ENCODE measurements at regions not wholly inside any gene's neighbourhood (a gene's known extent, or its start where the extent isn't known, plus 50 kb on each side); places are given as distances from the start of the nearest gene placed in this dataset.
"Not testable (repeated sequence)": the region's sequence is repeated elsewhere in the genome, so short reads cannot be mapped to it uniquely, and the experiment has no call there.

DNA sequence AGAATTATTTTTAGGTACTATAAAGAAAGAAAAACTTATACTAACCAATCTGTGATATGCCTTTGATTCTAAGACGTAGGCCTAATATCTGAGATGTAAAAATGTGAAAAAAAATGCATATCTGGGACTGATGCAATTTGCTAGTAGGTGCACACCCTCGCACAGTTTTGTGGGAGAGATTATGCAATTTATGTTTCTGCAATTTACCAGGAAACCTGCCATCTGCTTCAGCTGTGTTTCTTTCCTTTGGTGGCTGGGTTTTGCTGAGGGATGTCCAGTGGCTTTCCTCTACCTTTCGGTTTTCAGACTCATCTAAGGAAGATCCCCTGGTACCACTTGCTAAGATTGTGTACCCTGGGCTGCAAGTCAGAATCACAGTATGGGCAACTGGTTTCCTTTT lies 186.9 kb downstream of the ZFP64 start:
- no peak for FAIRE-seq

DNA sequence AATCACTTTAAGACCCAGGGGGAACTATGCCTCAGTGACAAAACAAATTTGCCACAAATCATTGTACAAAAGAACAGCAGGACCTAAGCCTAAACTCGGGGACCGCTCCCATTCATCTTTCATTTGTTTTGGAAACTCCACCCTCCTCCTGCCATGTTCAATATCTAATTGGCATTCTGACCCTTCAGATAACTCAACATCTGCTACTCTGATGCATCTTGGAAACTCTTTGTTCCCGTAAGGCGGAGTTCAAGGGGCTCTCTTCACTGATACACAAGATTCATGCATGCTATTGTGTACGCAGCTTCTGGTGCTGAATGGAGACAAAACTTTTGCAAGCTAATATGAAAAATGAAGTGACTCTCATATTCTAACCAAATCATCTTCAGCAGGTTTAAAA lies 187.6 kb downstream of the ZFP64 start:
- no peak for FAIRE-seq

DNA sequence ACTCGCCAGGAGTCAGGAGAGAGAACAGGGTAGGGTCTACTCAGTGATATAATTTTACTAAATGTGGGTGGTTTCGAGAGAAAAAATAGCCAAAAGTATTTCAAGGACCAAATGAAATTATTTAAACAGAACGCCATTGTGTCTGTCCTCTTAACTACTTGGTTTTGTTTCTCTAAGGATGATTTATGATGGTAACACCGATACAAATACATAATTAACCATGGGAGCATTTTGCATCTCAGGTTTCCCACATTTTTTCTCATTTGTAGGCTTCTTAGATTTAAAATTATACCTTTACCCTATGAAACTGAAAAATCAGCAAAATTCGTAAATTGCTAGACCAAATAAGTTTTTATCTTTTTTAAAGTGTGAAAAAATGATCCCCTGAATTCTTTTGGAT lies 188.2 kb downstream of the ZFP64 start:
- FAIRE-seq = peak; percentile 6

DNA sequence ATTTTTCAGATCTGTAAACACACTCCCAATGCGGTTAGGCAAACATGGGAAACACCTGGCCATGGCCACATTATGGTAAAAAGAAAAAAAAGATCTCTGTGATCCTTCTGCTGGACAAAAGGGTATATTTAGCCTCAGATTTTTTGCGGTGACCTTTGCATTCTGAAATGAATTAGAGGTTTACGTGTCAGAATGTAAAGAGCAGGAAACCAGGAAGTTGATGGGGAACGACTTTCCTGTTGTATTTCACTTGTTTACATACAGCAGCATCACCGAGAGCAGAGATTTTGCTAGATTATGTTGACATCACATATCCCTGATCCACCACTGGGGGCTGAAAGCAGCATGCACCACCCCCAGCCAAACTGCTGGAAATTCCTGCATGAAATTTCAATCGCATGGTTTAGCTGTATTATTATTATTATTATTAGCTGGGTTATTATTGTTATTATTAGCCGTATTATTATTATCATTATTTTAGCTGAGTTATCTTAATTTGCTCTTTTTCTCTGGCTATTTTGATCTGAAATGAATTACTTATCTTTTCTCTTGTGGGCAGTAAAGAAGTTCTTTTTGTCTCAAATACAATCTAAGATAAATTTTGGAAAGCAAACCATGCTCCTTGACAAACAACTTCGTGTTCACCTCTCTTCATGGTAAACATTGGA lies 189.4 kb downstream of the ZFP64 start:
- FAIRE-seq = no peak

DNA sequence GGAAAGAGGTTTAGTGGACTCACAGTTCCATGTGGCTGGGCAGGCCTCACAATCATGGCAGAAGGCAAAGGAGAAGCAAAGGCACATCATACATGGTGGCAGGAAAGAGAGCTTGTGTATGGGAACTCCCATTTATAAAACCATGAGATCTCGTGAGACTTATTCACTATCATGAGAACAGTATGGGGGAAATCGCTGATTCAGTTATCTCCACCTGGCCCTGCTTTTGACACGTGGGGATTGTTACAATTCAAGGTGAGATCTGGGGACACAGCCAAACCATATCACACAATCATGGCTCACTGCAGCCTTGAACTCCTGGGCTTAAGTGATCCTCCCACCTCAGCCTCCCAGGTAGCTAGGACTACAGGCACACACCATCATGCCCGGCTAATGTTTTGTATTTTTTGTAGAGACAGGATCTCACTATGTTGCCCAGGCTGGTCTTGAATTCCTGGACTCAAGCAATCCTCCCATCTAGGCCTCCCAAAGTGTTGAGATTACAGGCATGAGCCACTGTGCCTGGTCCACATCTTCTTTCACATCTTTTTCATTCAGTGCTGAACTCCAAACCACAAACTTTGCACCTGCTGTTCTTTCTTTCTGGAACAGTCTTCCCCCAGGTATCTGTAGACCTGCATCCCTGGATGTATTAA lies 194.2 kb downstream of the ZFP64 start:
- FAIRE-seq = not testable (repeated sequence)

DNA sequence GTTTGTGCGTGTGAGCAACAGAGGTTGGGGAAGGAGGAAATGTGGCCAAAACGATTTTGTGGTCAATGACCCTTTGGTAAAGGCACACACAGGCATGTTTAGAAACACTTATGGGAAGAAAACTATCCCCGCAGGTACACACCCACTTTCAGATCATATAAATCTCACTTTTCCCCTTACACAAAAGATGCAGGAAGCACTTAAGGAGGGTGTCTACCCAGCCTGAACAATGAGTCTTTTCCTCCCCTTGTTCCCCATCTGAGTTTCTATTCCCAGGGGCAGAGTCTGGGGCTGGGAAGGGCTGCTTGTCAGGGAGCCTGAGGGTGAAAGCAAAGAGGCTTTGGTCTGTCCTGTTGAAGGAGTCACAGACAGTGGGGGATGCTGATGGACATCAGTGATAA lies 193.2 kb upstream of the SALL4 start:
- no peak for FAIRE-seq

DNA sequence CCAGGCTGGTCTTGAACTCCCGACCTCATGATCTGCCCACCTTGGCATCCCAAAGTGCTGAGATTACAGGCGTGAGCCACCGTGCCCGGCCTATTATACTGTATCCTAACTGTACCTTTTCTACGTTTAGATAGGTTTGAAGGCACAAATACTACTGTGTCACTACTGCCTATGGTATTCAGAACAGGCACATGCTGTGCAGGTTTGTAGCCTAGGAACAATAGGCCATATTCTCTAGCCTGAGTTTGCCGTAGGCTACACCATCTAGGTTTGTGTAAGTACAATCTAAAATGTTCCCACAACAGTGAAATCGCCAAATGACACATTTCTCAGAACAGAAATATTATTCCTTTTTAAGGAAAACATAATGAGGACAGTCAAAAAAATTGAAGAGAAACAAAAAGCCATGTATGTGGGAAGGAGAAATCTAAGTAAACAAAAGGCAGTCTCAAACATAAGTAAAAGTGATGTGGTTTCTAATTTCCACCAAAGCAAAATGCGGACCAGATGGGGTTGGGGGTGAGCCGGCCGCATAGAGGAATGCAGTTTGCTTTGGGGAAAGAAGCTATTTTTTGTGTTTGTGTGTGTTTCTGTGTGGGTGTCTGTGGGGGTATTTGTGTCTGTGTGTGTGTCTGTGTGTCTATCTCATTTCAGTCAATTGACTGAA lies 192.6 kb upstream of the SALL4 start:
- FAIRE-seq = no peak

DNA sequence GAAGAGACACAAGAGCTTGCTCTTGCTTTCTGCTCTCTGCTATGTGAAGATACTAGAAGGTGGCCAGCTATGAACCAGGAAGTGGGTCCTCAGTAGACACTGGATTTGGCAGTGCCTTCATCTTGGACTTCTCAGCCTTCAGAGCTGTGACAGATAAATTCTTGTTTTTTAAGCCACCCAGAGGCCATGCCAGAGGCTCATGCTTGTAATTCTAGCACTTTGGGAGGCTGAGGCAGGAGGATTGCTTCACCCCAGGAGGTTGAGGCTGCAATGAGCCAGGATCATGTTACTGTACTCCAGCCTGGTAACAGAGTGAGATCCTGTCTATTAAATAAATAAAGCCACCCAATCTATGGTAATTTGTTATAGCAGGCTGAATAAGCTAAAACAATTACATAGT lies 185.5 kb upstream of the SALL4 start:
- no peak for FAIRE-seq

DNA sequence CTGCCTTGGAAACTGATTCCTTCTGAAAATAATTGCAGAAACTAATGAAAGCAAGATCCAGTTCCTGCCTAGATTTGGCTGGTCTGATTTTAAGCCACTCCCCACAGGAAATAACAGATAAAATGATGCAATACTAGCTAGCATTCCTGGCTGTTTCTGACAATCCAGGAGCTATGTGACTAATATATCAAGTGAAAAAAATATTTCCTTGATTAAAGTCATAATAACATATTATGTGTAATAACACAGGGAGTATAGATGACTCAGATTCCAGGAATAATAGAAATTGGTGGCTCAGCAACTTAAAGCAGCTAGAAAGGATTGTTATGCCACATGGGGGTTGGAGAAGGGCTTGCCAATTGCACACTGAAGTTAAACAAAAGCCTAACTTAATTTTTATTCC lies 182.7 kb upstream of the SALL4 start:
- FAIRE-seq = peak; percentile 81

DNA sequence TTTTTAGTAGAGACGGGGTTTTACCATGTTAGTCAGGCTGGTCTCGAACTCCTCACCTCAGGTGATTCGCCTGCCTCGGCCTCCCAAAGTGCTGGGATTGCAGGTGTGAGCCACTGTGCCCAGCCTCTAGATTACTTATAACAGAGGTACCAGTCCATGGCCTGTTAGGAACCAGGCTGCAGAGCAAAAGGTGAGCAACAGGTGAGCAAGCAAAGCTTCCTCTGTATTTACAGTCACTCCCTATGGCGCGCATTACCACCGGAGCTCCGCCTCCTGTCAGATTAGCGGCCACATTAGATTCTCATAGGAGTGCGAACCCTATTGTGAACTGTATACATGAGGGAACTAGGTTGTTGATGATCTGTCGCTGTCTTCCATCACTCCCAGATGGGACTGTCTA lies 178.0 kb upstream of the SALL4 start:
- no peak for FAIRE-seq

DNA sequence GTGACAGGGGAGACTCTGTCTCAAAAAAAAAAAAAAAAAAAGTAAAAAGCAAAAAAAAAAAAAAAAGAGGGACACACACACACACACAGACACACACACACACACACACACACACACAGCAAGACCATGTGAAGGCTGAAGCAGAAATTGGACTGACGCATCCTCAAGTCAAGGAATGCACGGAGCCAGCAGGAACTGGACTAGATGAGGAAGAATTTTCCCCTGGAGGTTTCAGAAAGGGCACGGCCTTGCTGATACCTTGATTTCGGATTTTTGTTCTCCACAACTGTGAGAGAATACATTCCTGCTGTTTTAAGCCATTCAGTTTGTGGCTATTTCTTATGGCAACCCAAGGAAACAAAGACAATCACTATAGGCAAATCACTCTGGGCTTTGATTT lies 176.9 kb upstream of the SALL4 start:
- FAIRE-seq = no peak

DNA sequence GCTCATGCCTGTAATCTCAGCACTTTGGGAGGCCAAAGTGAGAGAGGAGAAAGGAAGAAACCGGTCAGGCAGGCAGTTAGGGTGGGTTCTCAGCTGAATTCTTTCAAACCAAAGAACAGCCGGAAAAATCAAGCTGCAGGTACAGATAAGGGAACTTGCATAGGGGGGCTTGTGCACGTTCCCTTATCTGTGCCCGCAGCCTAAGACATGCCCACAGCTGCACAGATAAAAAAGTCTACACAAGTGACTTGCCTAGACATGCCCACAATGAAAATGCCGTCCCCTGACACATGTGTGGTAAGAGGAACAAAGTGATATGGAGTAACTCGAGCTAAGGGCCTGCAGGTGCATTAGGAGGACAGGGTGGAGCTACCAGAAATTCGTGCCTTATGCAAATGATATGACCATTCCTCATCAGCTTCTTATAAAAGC lies 175.8 kb upstream of the SALL4 start:
- FAIRE-seq = no peak

DNA sequence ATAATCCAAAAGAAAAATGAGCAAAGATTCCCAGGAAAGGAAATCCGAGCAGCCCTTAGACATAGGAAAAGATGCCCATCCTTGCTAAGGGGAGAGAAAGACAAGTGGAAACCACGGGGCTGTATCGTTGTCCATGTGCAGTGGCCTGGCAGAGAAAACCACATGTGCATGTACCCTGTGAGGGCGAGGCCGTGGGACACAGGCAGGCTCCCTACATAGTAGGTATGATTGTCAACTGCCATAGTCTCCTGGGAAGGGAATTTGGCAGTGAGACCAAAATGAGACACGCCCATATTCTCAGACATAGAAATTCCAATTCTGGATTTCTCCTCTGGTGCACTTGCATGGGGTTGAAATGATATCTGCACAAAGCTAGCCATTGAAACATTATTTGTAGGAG lies 169.7 kb upstream of the SALL4 start:
- FAIRE-seq = no peak

DNA sequence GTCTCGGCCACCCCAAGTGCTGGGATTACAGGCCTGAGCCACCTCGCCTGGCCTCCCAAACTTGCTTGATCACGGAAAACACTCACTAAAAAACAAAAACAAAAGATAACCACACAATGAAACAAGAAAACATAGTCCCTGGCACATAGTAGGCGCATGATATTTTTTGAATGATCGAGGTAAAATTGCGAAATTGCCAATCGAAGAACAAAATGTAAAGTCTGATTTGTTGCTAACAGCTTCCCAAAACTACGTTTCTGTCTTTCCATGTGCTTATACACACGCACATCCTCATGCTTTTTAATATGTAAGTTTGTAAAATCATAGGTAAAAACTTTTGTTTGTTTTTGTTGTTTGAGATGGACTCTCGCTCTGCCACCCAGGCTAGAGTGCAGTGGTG lies 168.5 kb upstream of the SALL4 start:
- FAIRE-seq = no peak

DNA sequence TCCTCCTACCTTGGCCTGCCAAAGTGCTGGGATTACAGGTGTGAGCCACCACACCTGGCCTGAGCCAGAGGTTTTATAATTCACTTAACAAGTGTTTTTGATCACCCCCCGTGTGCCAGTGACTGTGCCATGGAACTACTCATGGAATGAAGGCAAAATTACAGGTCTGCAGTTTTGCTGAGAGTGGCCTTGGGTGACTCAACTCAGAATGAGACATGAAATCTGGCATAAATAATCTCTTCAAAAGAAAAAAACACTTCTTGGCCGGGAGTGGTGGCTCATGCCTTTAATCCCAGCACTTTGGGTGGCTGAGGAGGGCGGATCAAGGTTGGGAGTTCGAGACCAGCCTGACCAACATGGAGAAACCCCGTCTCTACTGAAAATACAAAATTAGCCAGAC lies 166.9 kb upstream of the SALL4 start:
- no peak for FAIRE-seq

DNA sequence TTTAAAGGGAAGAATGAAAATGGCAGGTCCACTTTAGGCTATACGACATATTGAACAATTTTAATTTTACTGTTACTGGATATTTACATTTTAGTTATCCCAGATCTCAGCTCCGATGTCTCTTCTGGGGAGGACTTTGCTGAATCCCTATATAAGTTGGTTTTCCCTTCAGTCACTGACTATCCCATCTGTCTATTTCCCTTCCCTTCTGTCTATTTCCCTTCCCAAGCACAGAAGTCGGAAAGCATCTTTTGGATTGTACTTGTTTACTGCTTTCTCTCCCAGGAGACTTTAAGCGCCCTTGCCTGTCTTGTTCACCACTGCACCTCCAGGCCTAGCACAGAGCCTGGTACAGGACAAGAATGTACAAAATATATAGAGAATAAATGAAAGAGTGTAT lies 165.8 kb upstream of the SALL4 start:
- FAIRE-seq = no peak

DNA sequence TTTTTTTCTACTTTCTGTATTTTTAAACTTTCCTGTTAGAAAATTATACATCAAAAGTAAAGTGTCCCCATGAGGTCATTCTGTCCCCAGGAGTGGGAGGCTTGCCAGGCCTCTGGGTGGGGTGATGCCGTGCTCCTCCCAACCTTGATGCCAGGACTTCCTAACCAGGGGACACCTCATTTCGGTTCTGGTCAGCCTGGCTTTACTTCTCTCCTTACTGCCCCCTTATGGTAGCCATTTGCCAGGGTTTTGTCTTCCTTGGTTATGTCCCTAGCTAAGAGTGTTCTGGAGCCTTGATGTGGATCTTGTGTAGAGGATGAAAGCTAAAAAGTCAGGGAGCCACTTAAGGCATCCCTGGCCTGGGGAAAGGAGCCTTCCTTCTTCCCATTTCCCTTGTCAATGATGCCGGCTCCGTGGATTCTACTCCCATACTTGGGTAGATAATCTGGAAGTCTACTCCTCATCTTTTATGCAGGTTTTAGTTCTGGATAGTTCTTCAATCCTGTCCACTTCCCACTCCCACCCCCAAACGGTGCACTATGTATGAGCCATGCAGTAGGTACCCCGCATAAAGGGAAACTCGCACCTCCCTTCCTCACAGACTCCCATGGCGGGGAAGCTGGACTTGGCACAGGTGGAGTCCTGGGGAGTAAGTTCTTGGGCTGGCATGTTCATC lies 164.1 kb upstream of the SALL4 start:
- FAIRE-seq = peak; percentile 58

DNA sequence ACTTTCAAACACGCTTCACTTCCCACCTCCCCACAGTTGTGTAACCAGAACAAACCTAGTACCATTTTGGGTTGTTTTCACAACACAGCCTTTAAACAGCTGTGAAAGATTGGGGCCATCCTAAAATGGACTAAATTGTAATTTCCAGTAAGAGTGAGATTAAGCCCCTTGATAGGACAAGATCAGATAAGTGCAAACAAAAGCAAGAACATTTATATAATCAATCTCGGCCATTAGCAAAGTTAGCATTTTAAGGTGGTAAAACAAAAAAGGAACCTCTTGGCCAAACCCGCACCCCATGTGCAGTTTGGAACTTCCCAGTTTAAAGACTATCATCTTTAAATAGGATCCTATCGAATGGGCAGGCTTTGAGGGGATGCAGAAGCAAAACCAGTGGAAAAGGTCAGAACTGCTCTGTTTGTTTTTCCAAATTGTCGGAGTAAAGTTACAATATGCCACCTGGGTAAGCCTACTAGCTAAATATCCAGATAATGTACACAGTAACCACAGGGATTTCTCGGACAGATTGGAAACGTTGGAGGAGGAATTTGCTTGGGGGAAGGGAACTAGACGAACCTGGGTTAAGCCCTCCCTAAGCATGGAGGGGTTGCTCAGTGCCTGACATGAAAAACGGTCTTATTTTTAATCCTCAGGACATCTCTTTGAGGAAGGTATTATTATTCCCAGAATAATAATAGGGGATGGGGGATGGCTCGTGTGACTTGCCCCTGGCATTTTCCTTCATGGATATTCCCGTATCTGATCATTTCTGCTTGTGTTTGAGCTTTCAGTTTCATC lies 159.8 kb upstream of the SALL4 start:
- no peak for FAIRE-seq

DNA sequence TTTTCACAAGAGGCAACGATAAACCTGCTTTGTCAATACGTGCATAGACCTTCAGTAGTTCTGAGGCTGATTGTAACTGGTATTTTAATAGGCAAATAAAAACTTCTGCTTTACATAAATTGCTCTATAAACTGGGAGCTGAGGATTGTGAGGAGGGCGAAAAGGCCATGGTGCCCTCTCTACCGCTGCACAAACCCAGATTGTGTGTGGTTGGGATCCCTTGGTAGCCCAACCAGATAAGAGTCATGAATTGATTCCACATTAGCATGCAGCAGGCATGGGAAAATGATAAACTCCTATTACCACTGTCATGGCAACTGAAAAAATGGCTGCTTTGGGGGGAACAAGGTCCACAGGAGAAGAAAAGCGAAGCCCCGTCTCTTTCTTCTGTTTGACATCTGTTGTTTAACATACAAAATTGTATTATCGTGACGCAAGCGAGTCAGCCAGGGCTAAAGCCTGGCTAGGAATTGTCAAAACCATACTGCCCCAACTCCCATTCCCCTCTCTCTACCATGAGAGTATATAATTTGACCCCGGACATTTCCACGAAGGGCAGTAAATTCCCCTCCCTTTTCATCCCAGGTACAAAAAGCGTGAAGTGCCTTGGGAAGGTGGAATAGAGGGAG lies 157.8 kb upstream of the SALL4 start:
- no peak for FAIRE-seq

DNA sequence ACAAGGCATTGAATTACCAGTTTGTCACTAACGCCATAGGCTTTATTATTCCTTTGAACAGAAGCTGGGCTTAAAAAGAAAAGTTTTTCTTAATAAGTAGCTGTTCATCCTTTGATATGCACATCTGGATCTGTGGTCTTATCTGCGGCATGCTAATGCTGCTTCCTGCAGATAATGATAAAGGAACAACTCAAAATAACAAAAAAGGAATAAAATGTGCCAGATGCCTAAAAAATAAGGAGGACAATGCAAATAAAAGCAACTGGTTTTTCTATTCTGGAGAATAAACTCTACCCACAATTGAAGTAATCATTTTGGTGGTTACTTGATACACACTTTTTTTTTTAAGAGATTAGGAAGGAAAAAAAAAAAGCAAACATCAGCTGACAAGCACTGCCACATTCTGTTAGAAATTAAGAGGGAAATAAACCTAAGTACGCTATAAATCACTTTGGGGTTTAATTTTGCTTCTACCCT lies 156.8 kb upstream of the SALL4 start:
- FAIRE-seq = no peak

DNA sequence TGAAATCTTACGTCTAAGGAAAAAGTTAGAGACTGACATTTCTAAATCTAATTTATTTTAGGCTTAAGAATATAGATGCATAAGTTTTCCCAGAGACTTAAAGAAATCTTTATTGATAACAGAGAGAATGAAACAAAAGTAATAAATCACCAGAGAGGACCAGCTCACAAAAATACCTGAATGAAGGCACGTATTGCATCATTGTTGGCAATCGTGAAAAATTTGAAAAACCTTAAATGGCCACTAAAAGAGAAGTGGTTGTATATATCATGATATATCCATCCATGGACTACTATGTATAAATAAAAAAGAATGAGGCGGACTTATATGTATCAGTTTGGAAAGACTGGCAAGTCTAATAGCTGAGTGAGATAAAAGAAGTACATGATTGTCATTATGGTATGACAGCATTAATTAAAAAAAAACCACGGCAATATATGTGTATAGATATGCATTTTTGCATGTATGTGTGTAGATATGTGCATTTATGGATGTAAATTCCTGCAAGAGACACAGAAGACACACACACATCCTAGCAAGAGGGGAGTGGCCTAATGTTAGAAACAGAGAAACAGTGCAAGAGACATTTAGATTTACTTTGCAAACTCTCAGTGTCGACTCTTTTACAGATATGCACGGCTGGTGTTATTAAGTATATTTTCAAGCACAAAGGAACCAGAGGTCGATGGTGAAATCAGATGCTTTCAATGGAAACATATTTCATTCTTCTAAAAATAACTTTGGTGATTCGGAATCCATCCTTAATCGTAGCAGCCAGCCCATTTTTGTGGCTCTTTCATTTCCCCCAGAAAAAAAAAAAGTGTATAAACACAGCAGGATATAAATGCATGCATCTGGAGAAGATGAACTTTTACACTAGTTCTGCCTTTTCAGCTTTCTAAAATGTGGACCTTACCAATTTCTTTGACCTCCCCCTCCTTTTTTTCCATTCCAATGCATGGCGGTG lies 156.1 kb upstream of the SALL4 start:
- FAIRE-seq = no peak
